GM19467 (cell line): ENCODE measurements at regions not wholly inside any gene's neighbourhood (a gene's known extent, or its start where the extent isn't known, plus 50 kb on each side); places are given as distances from the start of the nearest gene placed in this dataset.

Source experiments
- ATAC-seq: cut with Tn5 transposase; IDR thresholded peaks from one replicate; pipeline ENCODE4 v1.9.1; 2021; ENCODE audit warnings: mild to moderate bottlenecking, moderate library complexity; ENCODE audit not compliant: unreplicated experiment

DNA sequence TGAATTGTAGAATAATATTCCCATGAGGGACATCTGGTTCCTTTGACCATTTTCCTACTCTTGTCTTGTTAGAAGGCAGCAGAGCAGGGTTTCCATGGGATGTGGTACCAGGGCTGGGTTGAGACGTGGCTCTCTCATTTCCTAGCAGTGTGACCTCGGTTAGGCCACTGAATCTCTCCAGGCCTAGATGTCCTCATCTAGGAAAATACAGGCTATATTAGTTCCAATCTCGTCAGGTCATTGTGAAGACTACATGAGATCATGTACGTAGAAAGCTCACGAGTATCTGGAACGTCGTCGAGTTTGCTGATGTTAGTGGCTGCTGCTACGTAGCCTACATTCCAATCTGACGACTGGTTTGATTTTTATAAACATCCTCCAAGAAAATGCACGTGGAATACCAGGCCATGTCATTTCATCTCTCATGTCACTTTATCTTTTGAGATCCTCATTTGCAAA is 278.2 kb upstream of the GATB start:
- ATAC-seq, result no peak

DNA sequence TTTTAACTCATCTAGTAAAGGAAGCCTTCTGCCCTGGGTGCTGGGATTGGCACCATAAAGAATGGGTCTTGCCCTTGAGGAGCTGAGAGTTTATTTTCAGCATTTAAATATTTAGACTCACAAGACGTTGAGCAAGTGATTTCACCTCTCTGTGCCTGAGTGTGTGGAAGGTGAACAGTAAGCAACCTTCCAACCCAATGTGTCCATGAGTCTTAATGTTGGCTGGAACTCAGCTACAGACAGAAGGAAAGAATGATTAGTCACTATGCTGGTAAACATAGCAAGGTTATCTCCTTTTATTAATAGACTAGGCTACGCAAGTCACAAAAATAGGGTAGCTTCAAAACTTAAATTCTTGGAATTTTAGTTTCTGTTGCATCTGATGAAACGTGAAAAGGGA is 277.4 kb upstream of the GATB start:
- ATAC-seq, result no peak

DNA sequence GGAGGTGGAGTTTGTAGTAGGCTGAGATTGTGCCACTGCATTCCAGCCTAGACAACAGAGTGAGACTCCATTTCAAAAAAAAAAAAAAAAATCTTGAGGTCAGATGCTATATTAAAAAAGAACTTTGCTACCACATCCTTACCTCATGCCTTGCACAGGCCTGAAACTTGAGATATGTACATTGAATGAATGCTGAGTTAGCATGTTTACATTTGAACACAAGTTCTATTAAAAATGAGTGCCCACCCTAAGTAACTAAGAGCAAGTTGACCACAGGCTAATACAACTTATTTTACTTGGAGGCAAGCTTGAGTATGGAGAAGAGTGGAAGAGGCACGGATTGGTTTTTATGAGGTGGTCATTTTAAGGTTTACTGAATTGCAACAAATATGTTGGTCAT is 276.6 kb upstream of the GATB start:
- ATAC-seq, result no peak

DNA sequence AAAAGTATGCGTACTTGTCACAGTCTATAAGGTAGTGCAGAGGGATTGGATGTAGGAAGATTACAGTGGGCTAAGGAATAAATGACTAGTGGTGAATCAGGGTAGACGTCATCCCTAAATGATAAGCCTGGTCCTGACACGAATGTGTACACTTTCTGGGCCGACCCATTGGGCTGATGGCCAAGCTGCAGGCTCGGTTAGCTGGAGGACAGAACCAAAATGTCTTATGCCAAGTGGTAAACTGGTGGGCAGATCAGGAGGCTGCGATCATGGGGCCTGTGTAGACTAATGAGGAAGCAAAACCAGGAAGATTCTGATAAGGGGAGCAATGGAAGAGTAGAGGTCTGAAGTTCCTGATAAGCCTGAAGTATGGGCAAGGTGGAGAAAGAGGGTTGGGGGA is 272.8 kb upstream of the GATB start:
- ATAC-seq, result no peak

DNA sequence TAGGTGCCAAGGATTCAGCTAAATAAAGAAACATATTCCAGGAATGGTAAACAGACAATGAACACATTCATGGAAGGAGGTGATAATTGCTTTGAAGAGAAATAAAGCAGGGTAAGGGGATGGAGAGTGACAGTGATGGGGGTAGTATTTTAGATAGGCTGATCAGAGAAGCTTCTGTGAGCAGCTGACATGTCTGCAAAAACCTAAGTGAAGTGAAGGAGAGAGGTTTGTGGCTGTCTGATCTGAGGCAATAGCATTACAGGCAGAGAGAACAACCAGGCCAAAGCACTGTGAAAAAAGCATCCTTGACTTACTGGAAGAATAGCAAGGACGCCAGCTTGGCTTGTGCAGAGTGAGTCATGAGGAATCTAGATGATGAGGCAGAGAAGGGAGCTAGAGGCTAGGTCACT is 271.9 kb upstream of the GATB start:
- no peak for ATAC-seq

DNA sequence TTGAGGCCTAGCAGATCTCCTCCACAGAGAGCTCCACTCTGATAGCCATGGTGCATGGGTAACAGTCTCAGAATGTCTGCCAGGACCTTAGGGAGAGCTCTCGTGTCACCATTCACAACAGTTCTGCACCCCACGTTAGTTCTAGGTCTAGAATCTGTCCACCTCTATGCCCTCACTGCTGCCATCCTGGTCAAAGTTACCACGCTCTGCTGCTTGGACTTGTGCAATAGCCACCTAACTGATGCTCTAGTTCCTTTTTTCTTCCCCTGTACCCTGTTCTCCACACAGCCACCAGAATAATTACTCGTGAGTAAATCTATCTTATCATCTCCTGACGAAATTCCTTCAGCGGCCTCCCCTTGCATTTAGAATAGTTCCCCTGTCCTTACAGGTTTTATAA is 268.8 kb upstream of the GATB start:
- no peak for ATAC-seq

DNA sequence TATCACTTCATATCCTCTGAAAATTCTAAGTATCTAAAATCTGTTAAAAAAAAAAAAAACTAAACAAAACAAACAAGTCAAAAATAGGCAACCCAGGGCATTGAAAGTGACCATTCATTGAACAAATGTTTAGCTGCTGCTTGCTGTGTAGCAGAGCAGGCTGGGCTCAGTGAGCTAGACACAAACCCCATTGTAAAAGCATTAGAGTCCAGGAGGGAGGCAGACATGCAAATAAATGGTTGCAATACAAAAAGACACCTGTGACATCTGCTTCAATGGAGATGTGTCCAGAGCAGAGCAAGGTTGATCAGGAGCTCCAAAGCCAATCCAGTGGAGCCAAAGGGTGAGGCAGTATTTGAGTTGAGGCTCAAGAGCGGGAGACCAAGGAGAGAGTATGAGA is 267.3 kb upstream of the GATB start:
- ATAC-seq, result peak; percentile 69

DNA sequence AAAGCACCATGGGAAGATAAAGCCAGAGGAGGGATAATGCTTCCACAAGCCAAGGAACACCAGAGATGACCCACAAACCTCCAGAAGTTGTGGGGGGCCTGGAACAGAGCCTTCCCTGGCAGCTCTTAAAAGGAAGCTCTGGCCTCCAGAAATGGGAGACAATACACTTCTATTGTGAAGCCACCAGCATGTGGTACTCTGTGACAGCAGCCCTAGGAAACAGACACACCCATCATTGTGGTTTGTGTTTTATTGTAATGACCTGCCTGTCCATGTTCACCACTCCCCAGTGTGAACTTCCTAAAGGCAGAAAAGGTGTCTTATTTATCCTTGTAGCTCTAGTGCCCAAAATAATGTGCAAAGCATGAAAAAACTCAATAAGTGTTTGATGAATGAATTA is 264.1 kb upstream of the GATB start:
- no peak for ATAC-seq

DNA sequence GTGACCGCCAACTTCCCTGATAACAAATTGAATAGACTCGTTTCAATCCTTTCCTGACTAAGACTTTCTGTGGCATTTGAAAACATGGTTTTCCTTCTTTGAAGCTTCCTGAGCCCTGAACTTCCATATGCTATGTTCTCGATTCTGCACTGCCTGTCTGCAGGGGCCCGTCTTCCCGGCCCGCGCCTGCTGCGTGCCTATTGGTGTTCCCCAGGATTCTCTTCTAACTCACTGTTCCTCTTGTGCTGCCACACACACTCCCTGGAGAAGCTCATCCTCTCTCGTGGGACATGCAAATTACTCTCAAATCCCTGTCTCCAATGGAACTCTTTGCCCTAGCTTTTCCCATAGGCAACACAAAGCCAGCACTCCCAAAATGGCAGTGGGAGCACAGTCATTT is 262.9 kb upstream of the GATB start:
- no peak for ATAC-seq

DNA sequence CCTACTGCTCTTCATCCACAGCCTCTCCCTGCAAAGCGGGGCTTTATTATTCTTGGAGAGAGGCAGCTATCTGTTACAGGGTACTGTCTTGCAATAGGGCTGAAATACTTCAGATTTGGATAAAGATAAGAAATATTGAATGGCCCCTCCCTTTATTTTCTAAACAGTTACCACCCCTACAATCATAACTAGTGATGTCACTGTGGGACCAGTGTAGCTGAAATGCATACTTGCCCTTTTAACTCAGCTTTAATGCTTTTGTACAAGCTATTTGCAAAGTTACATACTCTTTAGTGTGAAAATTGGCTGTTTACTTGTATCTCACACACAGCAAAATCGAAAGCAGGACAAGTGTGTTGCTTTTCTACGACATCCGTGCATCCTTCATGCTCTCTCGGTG is 261.7 kb upstream of the GATB start:
- no peak for ATAC-seq

DNA sequence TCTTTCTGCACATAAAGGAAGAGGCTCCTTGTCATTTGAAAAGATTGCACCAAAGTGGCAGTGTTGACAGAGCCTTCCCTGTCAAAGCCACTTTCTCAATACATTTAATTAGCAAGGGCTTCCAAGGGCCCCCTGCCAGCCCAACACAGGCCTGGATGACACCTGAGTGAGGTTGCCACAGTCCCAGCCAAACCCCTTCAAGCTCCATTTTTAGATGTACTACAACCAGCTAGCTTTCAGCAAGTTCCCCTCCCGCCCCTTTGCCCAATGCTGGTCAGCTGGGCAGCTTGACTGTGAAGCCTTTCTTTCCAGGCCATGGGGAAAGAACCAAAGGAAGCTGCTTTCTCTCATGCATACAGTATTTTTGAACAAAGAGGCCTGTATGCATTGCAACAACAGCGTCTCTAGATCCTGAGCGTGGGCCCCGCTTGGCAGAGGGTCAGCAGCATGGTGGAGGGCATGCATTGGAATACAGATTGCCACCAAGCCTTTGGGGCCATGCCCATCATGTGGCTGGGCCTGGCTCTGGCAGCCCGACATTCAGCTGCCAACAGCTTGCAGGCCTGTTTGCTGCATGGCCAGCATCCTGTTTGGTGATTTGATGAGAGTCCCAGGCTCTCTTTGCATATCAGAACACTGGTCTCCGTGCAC is 261.1 kb upstream of the GATB start:
- no peak for ATAC-seq

DNA sequence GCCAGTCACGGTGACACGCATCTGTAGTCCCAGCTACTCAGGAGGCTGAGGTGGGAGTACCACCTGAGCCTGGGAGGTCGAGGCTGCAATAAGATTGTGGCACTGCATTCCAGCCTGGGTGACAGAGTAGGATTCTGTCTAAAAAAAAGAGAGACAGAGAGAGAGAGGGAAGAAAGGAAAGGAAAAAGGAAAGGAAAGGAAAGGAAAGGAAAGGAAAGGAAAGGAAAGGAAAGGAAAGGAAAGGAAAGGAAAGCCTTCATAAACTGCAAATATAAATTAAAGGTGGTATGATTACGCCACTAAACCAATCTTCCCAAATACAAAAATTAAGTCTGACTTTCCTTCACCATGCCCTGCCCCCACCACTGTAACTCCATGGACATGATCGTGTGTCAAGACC is 259.3 kb upstream of the GATB start:
- ATAC-seq, result no peak

DNA sequence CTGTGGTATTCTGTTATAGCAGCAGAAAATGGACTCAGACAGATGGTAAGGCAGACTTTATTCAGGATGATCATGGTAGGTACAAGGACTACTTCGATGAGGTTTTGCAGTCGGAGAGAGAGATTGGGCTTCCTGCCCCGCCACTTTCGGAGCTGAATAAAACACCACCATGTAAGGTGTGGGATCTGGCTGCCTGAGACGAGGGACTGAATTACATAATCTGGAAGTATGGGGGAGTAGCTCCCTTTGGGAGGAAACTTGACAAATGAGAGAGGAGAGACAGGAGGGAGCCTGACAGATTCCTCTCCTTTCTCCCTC is 255.5 kb upstream of the GATB start:
- no peak for ATAC-seq

DNA sequence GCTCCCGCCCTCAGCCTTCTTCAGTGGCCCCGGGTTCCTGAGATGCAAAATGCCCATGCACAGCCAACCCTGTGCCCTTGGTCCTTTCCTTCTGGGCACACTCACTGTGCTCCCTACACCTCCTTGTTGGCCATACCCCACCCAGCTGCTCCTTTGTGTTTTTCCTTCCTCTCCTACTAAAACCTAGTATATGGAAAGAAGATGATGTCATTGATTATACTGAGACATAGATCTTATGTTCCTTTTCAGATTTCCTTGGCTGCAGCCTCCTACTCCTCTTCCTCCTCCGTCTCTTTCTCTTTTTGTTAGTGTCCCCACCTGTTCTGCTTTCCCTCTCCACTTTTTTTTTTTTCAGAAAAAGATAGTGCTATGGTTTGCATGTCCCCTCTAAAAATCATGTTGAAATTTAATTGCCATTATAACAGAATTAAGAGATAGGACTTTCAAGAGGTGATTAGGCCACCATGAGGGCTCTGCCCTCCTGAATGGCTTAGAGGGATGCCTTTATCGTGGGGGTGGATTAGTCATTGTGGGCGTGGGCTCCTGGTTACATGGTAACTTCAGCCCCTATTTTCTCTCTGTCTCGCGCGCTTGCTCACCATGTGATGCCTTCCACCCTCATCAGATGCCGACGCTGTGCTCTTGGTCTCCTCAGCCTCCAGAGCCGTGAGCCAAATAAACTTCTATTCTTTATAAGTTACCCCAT is 254.9 kb upstream of the GATB start:
- no peak for ATAC-seq

DNA sequence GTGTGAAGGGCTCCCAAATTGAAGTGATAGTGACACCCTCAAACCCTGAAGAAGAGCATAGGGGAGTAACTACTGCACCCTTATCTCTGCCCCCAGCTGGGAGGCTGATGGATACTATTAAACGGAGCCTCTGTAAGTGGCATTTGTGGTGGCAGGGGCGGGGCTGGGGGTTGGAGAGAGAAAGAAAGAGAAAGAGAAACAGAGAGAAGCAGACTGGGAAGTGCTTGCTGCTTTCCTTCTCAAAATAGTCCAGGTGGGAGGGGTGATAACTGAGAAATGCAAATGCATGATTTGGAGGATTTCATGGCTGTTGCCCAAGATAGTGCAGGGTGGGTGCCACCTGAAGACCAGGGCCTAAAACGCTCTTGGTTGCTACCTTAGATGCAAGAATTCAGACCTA is 253.5 kb upstream of the GATB start:
- peak; percentile 81 for ATAC-seq

DNA sequence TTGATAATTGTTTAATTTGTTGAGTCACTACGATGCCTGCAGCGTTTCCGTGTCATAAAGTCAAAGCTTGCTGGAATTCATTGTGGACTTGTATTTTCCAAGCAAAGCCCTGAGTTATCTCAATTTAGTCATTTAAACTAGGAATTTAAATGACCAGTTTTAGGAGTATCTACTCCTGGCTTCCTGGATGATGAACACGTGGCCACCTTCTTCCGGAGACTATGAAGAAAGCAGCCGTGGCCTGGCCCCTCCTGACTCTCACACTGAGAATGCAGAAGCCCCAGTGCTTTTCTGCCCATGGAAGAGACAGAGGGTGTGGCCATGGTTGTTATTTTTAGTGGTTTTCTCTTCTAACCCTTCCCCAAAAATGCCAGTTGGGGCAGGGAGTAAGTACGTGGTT is 250.7 kb upstream of the GATB start:
- ATAC-seq, result no peak

DNA sequence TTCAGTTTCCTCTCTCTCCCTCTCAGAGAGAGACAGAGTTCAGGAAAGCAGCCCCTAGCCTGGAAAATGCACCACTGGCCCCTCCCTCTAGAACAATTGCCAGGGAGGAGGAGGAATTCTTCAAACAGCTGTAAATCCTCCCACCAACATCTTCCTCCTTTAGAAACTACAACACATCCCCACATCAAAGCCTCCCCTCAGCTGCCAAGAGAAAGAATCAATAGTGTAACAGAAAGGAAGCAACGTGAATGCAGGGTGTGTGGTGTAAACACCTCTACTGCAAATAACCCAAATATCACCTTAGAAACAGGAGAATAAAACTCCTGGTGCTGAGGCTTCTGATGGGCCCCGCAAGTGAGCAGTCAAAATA is 249.9 kb upstream of the GATB start:
- no peak for ATAC-seq

DNA sequence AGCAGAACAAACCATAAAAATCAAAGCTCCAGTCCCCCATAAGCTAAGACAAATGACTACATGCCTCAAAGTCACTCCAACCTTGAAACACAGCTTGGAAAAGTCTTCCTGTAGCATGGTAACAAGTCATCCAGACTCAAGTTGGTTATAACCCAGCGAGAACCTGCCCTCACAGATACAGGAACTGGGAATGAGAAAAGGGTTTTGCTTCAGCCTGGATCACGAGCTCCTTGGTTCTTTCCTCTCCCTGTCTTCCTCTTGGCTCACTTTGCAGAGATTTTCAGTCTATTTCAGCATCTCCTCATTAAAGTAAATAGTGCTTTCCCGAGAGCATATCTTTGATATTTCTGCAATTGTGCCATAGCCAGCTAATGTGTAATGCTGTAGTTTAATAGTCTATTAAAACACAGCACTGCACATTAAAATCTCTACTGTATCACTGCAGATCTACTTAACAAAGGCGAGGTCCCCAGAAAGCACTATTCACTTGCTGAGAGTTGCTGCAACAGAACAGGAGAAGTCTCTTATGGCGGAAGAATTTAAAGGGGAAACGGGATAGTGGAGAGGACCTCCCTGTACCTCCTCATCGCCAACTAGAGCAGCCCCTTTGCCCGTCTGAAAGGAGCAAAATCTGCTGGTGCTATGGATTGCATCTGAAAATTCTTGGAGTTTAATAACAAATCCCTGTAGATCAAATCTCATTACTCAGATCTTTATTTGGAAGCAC is 249.3 kb upstream of the GATB start:
- no peak for ATAC-seq

DNA sequence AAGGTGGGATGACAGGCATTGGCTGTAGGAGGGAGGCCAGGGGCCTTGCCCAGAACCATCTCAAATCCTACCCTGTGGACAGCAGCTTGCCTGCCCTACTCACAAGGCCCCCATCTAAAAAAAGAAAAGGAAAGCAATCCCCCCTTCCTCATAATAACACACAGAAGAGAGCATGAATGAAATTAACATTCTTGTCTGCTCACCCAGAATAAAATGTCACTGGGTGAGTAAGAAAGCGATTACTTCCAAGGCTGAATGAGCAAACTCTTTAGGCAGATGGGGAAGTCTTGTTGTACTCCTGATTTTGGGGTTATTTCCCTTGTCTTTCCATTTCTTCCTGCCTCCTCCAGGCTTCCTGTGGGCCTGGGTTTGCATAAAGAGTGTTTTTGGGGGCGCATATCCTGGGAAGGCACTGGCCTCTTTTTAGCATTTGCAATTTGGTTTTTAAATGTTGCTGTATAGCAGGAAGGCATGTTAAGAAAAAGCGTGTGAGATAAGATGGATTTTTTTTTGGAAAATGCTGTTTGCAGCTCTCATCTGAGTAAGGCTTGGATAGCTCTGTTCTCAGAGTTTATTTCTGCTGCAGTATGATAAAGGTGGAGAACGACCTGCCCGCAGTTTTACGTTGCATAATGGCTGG is 248.3 kb upstream of the GATB start:
- ATAC-seq, result no peak

DNA sequence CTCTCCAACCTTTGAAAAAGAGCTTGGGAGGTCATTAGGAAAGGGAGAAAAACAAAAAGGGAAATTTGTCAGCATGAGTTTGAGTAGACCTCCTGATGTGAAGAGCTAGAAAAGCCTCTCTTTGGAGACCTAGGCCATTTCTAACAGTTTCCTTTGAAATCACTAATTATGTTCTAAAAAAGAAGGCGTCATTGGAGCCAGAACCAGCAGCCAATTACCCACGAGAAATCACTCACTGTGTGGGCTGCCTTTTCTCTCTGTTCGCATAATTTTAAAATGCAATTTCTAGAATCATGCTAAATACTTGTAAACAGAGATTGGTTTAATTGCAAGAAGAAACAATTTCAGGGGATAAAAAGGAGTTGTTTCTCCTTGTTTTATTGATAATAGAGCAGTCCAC is 246.3 kb upstream of the GATB start:
- no peak for ATAC-seq

DNA sequence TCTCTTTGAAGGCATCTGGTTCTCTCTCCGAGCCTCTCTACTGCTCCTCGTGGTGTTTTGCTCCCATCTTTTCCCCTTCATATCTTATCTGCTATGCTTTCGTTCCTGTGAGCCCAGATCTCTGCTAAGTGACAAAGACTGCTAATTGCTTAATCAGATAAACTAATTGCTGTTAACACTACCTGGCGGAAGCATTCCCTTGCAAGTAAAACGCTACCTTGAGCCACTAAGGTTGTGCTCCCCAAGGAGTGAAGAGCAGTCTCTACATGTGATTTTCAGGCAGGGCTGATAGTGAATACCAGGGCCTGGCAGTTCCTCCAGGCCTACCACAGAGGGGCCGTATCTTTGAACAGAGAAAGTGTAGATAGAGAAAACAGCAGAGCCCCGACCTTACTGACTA is 244.0 kb upstream of the GATB start:
- ATAC-seq, result no peak

DNA sequence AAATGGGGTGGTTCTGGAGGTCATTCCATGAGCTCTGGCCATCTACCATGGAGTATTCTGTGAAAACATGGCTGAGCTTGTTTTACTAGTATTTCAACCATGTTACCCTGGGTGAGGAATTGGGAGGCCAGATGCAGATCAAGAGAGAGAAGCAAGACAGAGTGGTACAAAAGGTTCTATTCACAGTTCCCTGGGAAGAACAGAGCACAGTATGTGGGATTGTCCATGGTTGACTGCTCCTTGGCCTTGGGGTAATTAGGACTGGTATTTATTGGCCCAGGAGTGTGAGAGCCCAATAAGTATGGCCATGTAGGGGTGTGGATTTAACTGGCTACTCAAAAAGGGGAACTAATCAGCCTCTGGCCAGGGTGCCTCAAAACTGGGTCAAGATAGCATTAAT is 239.7 kb upstream of the GATB start:
- ATAC-seq, result no peak
